ENCODE measurements at regions not wholly inside any gene's neighbourhood (a gene's known extent, or its start where the extent isn't known, plus 50 kb on each side); places are given as distances from the start of the nearest gene placed in this dataset.

- ChIA-PET POLR2A (no interaction called here), CTCF (no interaction called here)
- TF ChIP-seq CTCF (IDR thresholded peaks at IDR 0.05; ENCODE audit: insufficient read depth in 1 of 2, low read depth in 1 of 2, low read length in 1 of 2, severe bottlenecking in 1 of 2, unreplicated experiment in 1 of 2), result no peak
- Histone ChIP-seq H3K9me3 (no peaks in the 10 kb centered on the region), H3K4me3 (ENCODE audit: low read depth, low read length) (no peak overlapping the region), H3K4me1 (no peaks in the 10 kb centered on the region), H3K27me3 (replicated peaks; ENCODE audit: control insufficient read depth, insufficient read depth, low read length) (no peaks in the 10 kb centered on the region), H3K36me3 (ENCODE audit: control insufficient read depth, insufficient read depth, low read length) (no peaks in the 10 kb centered on the region)
- intact Hi-C loops (cut with micrococcal nuclease; ENCODE audit: unreplicated experiment), result no loop called here
- DNase-seq, result no peak
- Mint-ChIP-seq H3K9me3 (ENCODE audit: unreplicated experiment) (peaks cover 12% of the 10 kb centered on the region), H3K36me3 (ENCODE audit: insufficient read depth, unreplicated experiment) (no peaks in the 10 kb centered on the region), H3K4me3 (ENCODE audit: unreplicated experiment) (no peak overlapping the region), H3K4me1 (ENCODE audit: low read depth, unreplicated experiment) (no peaks in the 10 kb centered on the region), H3K27me3 (ENCODE audit: insufficient read depth, unreplicated experiment) (peaks cover 4% of the 10 kb centered on the region), H3K27ac (ENCODE audit: unreplicated experiment) (no peak overlapping the region)
- BruUV-seq (replicated peaks), result no TSS peak
These were observed 129.8 kb downstream of the URI1 start for GRCh38 chr19:30071871-30072270.

- ChIA-PET POLR2A (no interaction called here), CTCF (no interaction called here)
- TF ChIP-seq CTCF (IDR thresholded peaks at IDR 0.05; ENCODE audit: insufficient read depth in 1 of 2, low read depth in 1 of 2, low read length in 1 of 2, severe bottlenecking in 1 of 2, unreplicated experiment in 1 of 2), result no peak
- intact Hi-C loops (cut with micrococcal nuclease; ENCODE audit: unreplicated experiment), result no loop called here
- H3K4me3 ChIP-seq (ENCODE audit: low read depth, low read length), result no peak overlapping the region
- H3K9me3 Mint-ChIP-seq (ENCODE audit: unreplicated experiment), result peaks cover 7% of the 10 kb centered on the region
- no peaks in the 10 kb centered on the region for H3K27me3 ChIP-seq (replicated peaks; ENCODE audit: control insufficient read depth, insufficient read depth, low read length)
- no peaks in the 10 kb centered on the region for H3K36me3 ChIP-seq (ENCODE audit: control insufficient read depth, insufficient read depth, low read length)
- H3K36me3 Mint-ChIP-seq (ENCODE audit: insufficient read depth, unreplicated experiment), result no peaks in the 10 kb centered on the region
- BruUV-seq (replicated peaks), result no TSS peak
- peaks cover 7% of the 10 kb centered on the region for H3K27me3 Mint-ChIP-seq (ENCODE audit: insufficient read depth, unreplicated experiment)
- H3K4me1 ChIP-seq, result no peaks in the 10 kb centered on the region
- H3K4me3 Mint-ChIP-seq (ENCODE audit: unreplicated experiment), result no peak overlapping the region
- DNase-seq, result peak in 1 of 2 experiments; percentile 23
- H3K4me1 Mint-ChIP-seq (ENCODE audit: low read depth, unreplicated experiment), result no peaks in the 10 kb centered on the region
- H3K9me3 ChIP-seq, result no peaks in the 10 kb centered on the region
- no peak overlapping the region for H3K27ac Mint-ChIP-seq (ENCODE audit: unreplicated experiment)
These were observed 131.3 kb downstream of the URI1 start for GRCh38 chr19:30073152-30074000.

GRCh38 chr19:30074096-30074495 is 132.1 kb downstream of the URI1 start:
- no peak for TF ChIP-seq CTCF (IDR thresholded peaks at IDR 0.05; ENCODE audit: insufficient read depth in 1 of 2, low read depth in 1 of 2, low read length in 1 of 2, severe bottlenecking in 1 of 2, unreplicated experiment in 1 of 2)
- Mint-ChIP-seq H3K4me3 (ENCODE audit: unreplicated experiment) (no peak overlapping the region), H3K27ac (ENCODE audit: unreplicated experiment) (no peak overlapping the region), H3K27me3 (ENCODE audit: insufficient read depth, unreplicated experiment) (peaks cover 7% of the 10 kb centered on the region), H3K4me1 (ENCODE audit: low read depth, unreplicated experiment) (no peaks in the 10 kb centered on the region), H3K36me3 (ENCODE audit: insufficient read depth, unreplicated experiment) (no peaks in the 10 kb centered on the region), H3K9me3 (ENCODE audit: unreplicated experiment) (peaks cover under 1% of the 10 kb centered on the region)
- H3K4me3 ChIP-seq (ENCODE audit: low read depth, low read length), result no peak overlapping the region
- no peaks in the 10 kb centered on the region for H3K36me3 ChIP-seq (ENCODE audit: control insufficient read depth, insufficient read depth, low read length)
- POLR2A ChIA-PET, result no interaction called here
- H3K27me3 ChIP-seq (replicated peaks; ENCODE audit: control insufficient read depth, insufficient read depth, low read length), result no peaks in the 10 kb centered on the region
- no peaks in the 10 kb centered on the region for H3K9me3 ChIP-seq
- intact Hi-C loops (cut with micrococcal nuclease; ENCODE audit: unreplicated experiment), result no loop called here
- H3K4me1 ChIP-seq, result no peaks in the 10 kb centered on the region
- no TSS peak for BruUV-seq (replicated peaks)
- DNase-seq, result peak in 1 of 2 experiments; percentile 21
- CTCF ChIA-PET, result no interaction called here
